GM23338 (cell line): ENCODE measurements at regions not wholly inside any gene's neighbourhood (a gene's known extent, or its start where the extent isn't known, plus 50 kb on each side); places are given as distances from the start of the nearest gene placed in this dataset.

Experiments
- ATAC-seq: fragments of 200-7000 bp; cut with Tn5 transposase; 3 replicates; pipeline ENCODE4 v1.9.1; 2020
- DNase-seq: peaks from one replicate; pipeline ENCODE4 v3.0.0-alpha.2; 2015; ENCODE audit warnings: low spot score
- H2AFZ ChIP-seq: fragments of 200-600 bp; sonication (generic); 2 replicates; pipeline ENCODE4 v1.8.0; 2016; ENCODE audit warnings: antibody characterized with exemption, mild to moderate bottlenecking, moderate library complexity
- H3F3A ChIP-seq: fragments of 200-600 bp; sonication (generic); replicated peaks from 2 replicates; pipeline ENCODE4 v1.8.0; 2017; ENCODE audit warnings: antibody characterized with exemption, mixed run types, low read depth
- H3K27ac ChIP-seq: fragments of 200-600 bp; sonication (generic); 2 replicates; pipeline ENCODE4 v1.6.1; 2016; ENCODE audit warnings: low read depth
- H3K27me3 ChIP-seq: fragments of 200-600 bp; sonication (generic); 2 replicates; pipeline ENCODE4 v1.8.0; 2016; ENCODE audit warnings: mild to moderate bottlenecking, mixed run types, moderate library complexity; ENCODE audit not compliant: insufficient read depth
- H3K36me3 ChIP-seq: fragments of 200-600 bp; sonication (generic); 2 replicates; pipeline ENCODE4 v1.8.0; 2016; ENCODE audit warnings: mild to moderate bottlenecking; ENCODE audit not compliant: insufficient read depth
- H3K4me1 ChIP-seq: fragments of 200-600 bp; sonication (generic); 2 replicates; pipeline ENCODE4 v1.8.0; 2016; ENCODE audit warnings: mild to moderate bottlenecking, moderate library complexity; ENCODE audit not compliant: insufficient read depth
- H3K4me2 ChIP-seq: fragments of 200-600 bp; sonication (generic); 2 replicates; pipeline ENCODE4 v1.7.1; 2017; ENCODE audit warnings: mixed run types
- H3K4me3 ChIP-seq: fragments of 200-600 bp; sonication (generic); 2 replicates; pipeline ENCODE4 v1.6.1; 2016; ENCODE audit warnings: mixed run types
- H3K79me2 ChIP-seq: fragments of 200-600 bp; sonication (generic); replicated peaks from 2 replicates; pipeline ENCODE4 v1.8.0; 2017; ENCODE audit warnings: mild to moderate bottlenecking; ENCODE audit not compliant: insufficient read depth
- H3K9me2 ChIP-seq: fragments of 200-600 bp; sonication (generic); 2 replicates; pipeline ENCODE4 v1.8.0; 2017; ENCODE audit not compliant: insufficient read depth
- H4K20me1 ChIP-seq: fragments of 200-600 bp; sonication (generic); replicated peaks from 2 replicates; pipeline ENCODE4 v1.8.0; 2017; ENCODE audit warnings: mild to moderate bottlenecking; ENCODE audit not compliant: insufficient read depth
- H3K27ac Mint-ChIP-seq: 2 replicates; pipeline ENCODE4 v1.8.0; 2020; ENCODE audit warnings: inconsistent platforms, mild to moderate bottlenecking, moderate library complexity, mixed read lengths
- H3K27me3 Mint-ChIP-seq: 3 replicates; pipeline ENCODE4 v1.8.0; 2022; ENCODE audit warnings: low read depth, mild to moderate bottlenecking, moderate library complexity, mixed read lengths, inconsistent platforms; ENCODE audit not compliant: insufficient read depth, poor library complexity
- H3K36me3 Mint-ChIP-seq: 3 replicates; pipeline ENCODE4 v1.8.0; 2021; ENCODE audit warnings: low read depth, mild to moderate bottlenecking, inconsistent platforms, moderate library complexity, mixed read lengths
- H3K4me1 Mint-ChIP-seq: 3 replicates; pipeline ENCODE4 v1.8.0; 2020; ENCODE audit warnings: mild to moderate bottlenecking, inconsistent platforms, mixed read lengths
- H3K4me3 Mint-ChIP-seq: 3 replicates; pipeline ENCODE4 v1.8.0; 2021; ENCODE audit warnings: moderate library complexity, mild to moderate bottlenecking, inconsistent platforms, mixed read lengths
- H3K9me3 Mint-ChIP-seq: 3 replicates; pipeline ENCODE4 v1.8.0; 2020; ENCODE audit warnings: moderate library complexity, mild to moderate bottlenecking, inconsistent platforms, mixed read lengths
- CREB1 ChIP-seq: fragments of 250-450 bp; sonication (Bioruptor Pico); IDR thresholded peaks from 2 replicates; pipeline ENCODE4 v1.5.0; 2020; ENCODE audit warnings: low read depth, mild to moderate bottlenecking, moderate library complexity
- CTCF ChIP-seq, 2 experiments: fragments of 200-600 bp in 1 of 2; sonication (generic) in 1 of 2; conservative IDR thresholded peaks; 2 replicates each; pipeline versions ENCODE4 v1.5.1 to v1.6.1; 2016 to 2017; ENCODE audit warnings: antibody characterized with exemption in 2 of 2, low read depth in 2 of 2, mild to moderate bottlenecking in 2 of 2, moderate library complexity in 1 of 2
- EZH2 ChIP-seq: fragments of 200-600 bp; sonication (generic); IDR thresholded peaks from one replicate; pipeline ENCODE4 v1.8.0; 2017; ENCODE audit warnings: antibody characterized with exemption, mild to moderate bottlenecking, low read depth; ENCODE audit not compliant: unreplicated experiment
- EZH2phosphoT487 ChIP-seq: fragments of 200-600 bp; sonication (generic); IDR thresholded peaks from one replicate; pipeline ENCODE4 v1.8.1; 2018; ENCODE audit warnings: antibody characterized with exemption; ENCODE audit not compliant: unreplicated experiment
- JUNB ChIP-seq: IDR thresholded peaks from one replicate; pipeline ENCODE4 v1.6.1; 2016; ENCODE audit warnings: antibody characterized with exemption; ENCODE audit not compliant: unreplicated experiment
- NANOG ChIP-seq: IDR thresholded peaks from 2 replicates; pipeline ENCODE4 v1.6.1; 2016; ENCODE audit warnings: antibody characterized with exemption, borderline replicate concordance
- POLR2AphosphoS5 ChIP-seq: IDR thresholded peaks from 2 replicates; pipeline ENCODE4 v1.6.1; 2016; ENCODE audit warnings: antibody characterized with exemption, low read depth
- STAT1 ChIP-seq: IDR thresholded peaks from one replicate; pipeline ENCODE4 v1.6.1; 2016; ENCODE audit warnings: antibody characterized with exemption; ENCODE audit not compliant: unreplicated experiment
- ZNF114 ChIP-seq: fragments of 250-450 bp; sonication (Bioruptor Pico); IDR thresholded peaks from 2 replicates; pipeline ENCODE4 v1.5.0; 2020; ENCODE audit warnings: mild to moderate bottlenecking, moderate library complexity
- ZNF331 ChIP-seq: fragments of 250-450 bp; sonication (Bioruptor Pico); IDR thresholded peaks from 2 replicates; pipeline ENCODE4 v1.5.0; 2020; ENCODE audit warnings: low read depth, mild to moderate bottlenecking, moderate library complexity
- TF ChIP-seq, protein P1 (sequence below): IDR thresholded peaks from 2 replicates; pipeline ENCODE4 v1.6.1; 2016; ENCODE audit warnings: antibody characterized with exemption
- TF ChIP-seq, protein P2 (sequence below): fragments of 250-450 bp; sonication (Bioruptor Pico); IDR thresholded peaks from 2 replicates; pipeline ENCODE4 v1.5.0; 2020; ENCODE audit warnings: mild to moderate bottlenecking, moderate library complexity
- TF ChIP-seq, protein P3 (sequence below): IDR thresholded peaks from one replicate; pipeline ENCODE4 v1.6.1; 2018; ENCODE audit warnings: antibody characterized with exemption; ENCODE audit not compliant: unreplicated experiment

- Histone ChIP-seq H3K27ac (no peak overlapping the region), H3F3A (no peaks in the 10 kb centered on the region), H3K36me3 (no peaks in the 10 kb centered on the region), H3K4me2 (no peak overlapping the region), H3K4me3 (no peak overlapping the region), H4K20me1 (no peaks in the 10 kb centered on the region), H3K79me2 (no peaks in the 10 kb centered on the region), H3K27me3 (no peaks in the 10 kb centered on the region), H2AFZ (no peak overlapping the region), H3K4me1 (no peaks in the 10 kb centered on the region), H3K9me2 (peaks cover 6% of the 10 kb centered on the region; the same call in 1 of the 2 replicates)
- H3K27me3 Mint-ChIP-seq, result peaks cover 9% of the 10 kb centered on the region
- no peak overlapping the region for H3K4me3 Mint-ChIP-seq
- DNase-seq, result no peak
- peaks cover 7% of the 10 kb centered on the region for H3K4me1 Mint-ChIP-seq
- no peak for TF ChIP-seq CREB1 (CRISPR knock-in tag)
- no peak for TF ChIP-seq NANOG
- TF ChIP-seq, protein P1, sequence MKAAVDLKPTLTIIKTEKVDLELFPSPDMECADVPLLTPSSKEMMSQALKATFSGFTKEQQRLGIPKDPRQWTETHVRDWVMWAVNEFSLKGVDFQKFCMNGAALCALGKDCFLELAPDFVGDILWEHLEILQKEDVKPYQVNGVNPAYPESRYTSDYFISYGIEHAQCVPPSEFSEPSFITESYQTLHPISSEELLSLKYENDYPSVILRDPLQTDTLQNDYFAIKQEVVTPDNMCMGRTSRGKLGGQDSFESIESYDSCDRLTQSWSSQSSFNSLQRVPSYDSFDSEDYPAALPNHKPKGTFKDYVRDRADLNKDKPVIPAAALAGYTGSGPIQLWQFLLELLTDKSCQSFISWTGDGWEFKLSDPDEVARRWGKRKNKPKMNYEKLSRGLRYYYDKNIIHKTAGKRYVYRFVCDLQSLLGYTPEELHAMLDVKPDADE, result no peak
- no peak for TF ChIP-seq POLR2AphosphoS5
- TF ChIP-seq, protein P2, sequence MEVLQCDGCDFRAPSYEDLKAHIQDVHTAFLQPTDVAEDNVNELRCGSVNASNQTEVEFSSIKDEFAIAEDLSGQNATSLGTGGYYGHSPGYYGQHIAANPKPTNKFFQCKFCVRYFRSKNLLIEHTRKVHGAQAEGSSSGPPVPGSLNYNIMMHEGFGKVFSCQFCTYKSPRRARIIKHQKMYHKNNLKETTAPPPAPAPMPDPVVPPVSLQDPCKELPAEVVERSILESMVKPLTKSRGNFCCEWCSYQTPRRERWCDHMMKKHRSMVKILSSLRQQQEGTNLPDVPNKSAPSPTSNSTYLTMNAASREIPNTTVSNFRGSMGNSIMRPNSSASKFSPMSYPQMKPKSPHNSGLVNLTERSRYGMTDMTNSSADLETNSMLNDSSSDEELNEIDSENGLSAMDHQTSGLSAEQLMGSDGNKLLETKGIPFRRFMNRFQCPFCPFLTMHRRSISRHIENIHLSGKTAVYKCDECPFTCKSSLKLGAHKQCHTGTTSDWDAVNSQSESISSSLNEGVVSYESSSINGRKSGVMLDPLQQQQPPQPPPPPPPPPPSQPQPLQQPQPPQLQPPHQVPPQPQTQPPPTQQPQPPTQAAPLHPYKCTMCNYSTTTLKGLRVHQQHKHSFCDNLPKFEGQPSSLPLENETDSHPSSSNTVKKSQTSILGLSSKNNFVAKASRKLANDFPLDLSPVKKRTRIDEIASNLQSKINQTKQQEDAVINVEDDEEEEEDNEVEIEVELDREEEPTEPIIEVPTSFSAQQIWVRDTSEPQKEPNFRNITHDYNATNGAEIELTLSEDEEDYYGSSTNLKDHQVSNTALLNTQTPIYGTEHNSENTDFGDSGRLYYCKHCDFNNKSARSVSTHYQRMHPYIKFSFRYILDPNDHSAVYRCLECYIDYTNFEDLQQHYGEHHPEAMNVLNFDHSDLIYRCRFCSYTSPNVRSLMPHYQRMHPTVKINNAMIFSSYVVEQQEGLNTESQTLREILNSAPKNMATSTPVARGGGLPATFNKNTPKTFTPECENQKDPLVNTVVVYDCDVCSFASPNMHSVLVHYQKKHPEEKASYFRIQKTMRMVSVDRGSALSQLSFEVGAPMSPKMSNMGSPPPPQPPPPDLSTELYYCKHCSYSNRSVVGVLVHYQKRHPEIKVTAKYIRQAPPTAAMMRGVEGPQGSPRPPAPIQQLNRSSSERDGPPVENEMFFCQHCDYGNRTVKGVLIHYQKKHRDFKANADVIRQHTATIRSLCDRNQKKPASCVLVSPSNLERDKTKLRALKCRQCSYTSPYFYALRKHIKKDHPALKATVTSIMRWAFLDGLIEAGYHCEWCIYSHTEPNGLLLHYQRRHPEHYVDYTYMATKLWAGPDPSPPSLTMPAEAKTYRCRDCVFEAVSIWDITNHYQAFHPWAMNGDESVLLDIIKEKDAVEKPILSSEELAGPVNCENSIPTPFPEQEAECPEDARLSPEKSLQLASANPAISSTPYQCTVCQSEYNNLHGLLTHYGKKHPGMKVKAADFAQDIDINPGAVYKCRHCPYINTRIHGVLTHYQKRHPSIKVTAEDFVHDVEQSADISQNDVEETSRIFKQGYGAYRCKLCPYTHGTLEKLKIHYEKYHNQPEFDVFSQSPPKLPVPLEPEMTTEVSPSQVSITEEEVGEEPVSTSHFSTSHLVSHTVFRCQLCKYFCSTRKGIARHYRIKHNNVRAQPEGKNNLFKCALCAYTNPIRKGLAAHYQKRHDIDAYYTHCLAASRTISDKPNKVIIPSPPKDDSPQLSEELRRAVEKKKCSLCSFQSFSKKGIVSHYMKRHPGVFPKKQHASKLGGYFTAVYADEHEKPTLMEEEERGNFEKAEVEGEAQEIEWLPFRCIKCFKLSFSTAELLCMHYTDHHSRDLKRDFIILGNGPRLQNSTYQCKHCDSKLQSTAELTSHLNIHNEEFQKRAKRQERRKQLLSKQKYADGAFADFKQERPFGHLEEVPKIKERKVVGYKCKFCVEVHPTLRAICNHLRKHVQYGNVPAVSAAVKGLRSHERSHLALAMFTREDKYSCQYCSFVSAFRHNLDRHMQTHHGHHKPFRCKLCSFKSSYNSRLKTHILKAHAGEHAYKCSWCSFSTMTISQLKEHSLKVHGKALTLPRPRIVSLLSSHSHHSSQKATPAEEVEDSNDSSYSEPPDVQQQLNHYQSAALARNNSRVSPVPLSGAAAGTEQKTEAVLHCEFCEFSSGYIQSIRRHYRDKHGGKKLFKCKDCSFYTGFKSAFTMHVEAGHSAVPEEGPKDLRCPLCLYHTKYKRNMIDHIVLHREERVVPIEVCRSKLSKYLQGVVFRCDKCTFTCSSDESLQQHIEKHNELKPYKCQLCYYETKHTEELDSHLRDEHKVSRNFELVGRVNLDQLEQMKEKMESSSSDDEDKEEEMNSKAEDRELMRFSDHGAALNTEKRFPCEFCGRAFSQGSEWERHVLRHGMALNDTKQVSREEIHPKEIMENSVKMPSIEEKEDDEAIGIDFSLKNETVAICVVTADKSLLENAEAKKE (CRISPR knock-in tag), result no peak
- no peak for TF ChIP-seq ZNF114 (CRISPR knock-in tag)
- TF ChIP-seq EZH2phosphoT487, result no peak
- TF ChIP-seq STAT1, result no peak
- TF ChIP-seq, protein P3, sequence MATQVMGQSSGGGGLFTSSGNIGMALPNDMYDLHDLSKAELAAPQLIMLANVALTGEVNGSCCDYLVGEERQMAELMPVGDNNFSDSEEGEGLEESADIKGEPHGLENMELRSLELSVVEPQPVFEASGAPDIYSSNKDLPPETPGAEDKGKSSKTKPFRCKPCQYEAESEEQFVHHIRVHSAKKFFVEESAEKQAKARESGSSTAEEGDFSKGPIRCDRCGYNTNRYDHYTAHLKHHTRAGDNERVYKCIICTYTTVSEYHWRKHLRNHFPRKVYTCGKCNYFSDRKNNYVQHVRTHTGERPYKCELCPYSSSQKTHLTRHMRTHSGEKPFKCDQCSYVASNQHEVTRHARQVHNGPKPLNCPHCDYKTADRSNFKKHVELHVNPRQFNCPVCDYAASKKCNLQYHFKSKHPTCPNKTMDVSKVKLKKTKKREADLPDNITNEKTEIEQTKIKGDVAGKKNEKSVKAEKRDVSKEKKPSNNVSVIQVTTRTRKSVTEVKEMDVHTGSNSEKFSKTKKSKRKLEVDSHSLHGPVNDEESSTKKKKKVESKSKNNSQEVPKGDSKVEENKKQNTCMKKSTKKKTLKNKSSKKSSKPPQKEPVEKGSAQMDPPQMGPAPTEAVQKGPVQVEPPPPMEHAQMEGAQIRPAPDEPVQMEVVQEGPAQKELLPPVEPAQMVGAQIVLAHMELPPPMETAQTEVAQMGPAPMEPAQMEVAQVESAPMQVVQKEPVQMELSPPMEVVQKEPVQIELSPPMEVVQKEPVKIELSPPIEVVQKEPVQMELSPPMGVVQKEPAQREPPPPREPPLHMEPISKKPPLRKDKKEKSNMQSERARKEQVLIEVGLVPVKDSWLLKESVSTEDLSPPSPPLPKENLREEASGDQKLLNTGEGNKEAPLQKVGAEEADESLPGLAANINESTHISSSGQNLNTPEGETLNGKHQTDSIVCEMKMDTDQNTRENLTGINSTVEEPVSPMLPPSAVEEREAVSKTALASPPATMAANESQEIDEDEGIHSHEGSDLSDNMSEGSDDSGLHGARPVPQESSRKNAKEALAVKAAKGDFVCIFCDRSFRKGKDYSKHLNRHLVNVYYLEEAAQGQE, result no peak
- no peak for TF ChIP-seq ZNF331
- no peak for TF ChIP-seq EZH2
- no peak for TF ChIP-seq CTCF (conservative IDR thresholded peaks at IDR 0.05; ENCODE audit: low read depth in 2 of 2)
- TF ChIP-seq JUNB, result no peak
- ATAC-seq, result no peak
- H3K36me3 Mint-ChIP-seq, result peaks cover 16% of the 10 kb centered on the region; the same call in 2 of the 3 replicates
- peaks cover 31% of the 10 kb centered on the region for H3K9me3 Mint-ChIP-seq
- no peak overlapping the region for H3K27ac Mint-ChIP-seq
Measured at GRCh38 chr2:2657121-2657962, 326.3 kb upstream of the MYT1L start.
